ENCODE measurements at regions not wholly inside any gene's neighbourhood (a gene's known extent, or its start where the extent isn't known, plus 50 kb on each side); places are given as distances from the start of the nearest gene placed in this dataset.

DNA sequence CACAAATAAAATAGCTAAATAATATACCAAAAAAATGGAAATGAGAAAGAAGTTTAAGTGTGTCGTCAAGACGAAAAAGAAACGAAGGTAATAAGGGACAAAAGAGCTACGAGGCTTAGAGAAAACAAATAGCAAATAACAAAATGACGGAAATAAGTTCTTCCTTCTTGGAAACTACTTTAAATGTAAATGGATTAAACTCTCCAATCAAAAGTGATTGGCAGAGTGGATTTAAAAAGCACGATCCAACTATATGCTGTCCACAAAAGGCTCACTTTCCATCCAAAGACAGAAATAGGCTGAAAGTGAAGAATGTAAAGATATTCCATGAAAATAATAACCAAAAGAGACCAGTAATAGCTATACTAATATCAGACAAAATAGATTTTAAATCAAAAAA is 82.4 kb downstream of the DIO3 start:
- TF ChIP-seq, protein P1, sequence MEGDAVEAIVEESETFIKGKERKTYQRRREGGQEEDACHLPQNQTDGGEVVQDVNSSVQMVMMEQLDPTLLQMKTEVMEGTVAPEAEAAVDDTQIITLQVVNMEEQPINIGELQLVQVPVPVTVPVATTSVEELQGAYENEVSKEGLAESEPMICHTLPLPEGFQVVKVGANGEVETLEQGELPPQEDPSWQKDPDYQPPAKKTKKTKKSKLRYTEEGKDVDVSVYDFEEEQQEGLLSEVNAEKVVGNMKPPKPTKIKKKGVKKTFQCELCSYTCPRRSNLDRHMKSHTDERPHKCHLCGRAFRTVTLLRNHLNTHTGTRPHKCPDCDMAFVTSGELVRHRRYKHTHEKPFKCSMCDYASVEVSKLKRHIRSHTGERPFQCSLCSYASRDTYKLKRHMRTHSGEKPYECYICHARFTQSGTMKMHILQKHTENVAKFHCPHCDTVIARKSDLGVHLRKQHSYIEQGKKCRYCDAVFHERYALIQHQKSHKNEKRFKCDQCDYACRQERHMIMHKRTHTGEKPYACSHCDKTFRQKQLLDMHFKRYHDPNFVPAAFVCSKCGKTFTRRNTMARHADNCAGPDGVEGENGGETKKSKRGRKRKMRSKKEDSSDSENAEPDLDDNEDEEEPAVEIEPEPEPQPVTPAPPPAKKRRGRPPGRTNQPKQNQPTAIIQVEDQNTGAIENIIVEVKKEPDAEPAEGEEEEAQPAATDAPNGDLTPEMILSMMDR (IDR thresholded peaks at IDR 0.05; ENCODE audit: low read depth, low read length, missing input control) = no peak
- TF ChIP-seq JUND (IDR thresholded peaks at IDR 0.05) = no peak
- TF ChIP-seq EGR1 (IDR thresholded peaks at IDR 0.05; ENCODE audit: low read depth in 2 of 2) = no peak
- TF ChIP-seq GABPA (IDR thresholded peaks at IDR 0.05 in 1 of 2, conservative IDR thresholded peaks at IDR 0.05 in 1 of 2) = no peak
- TF ChIP-seq HNF4G (IDR thresholded peaks at IDR 0.05) = no peak
